Ishikawa (cell line): ENCODE measurements at regions not wholly inside any gene's neighbourhood (a gene's known extent, or its start where the extent isn't known, plus 50 kb on each side); places are given as distances from the start of the nearest gene placed in this dataset.

Source experiments
- CEBPB ChIP-seq: IDR thresholded peaks from 2 replicates; pipeline ENCODE4 v1.6.1; 2012
- CREB1 ChIP-seq: IDR thresholded peaks from 2 replicates; pipeline ENCODE4 v1.6.1; 2012; ENCODE audit warnings: low read depth
- EGR1 ChIP-seq: IDR thresholded peaks from 2 replicates; pipeline ENCODE4 v1.6.1; 2012
- EP300 ChIP-seq: IDR thresholded peaks from 2 replicates; pipeline ENCODE4 v1.6.1; 2012; ENCODE audit warnings: borderline replicate concordance
- FOXM1 ChIP-seq: IDR thresholded peaks from 2 replicates; pipeline ENCODE4 v1.6.1; 2012; ENCODE audit warnings: low read depth, borderline replicate concordance
- MAX ChIP-seq: IDR thresholded peaks from 2 replicates; pipeline ENCODE4 v1.6.1; 2012
- RAD21 ChIP-seq: IDR thresholded peaks from 2 replicates; pipeline ENCODE4 v1.6.1; 2012; ENCODE audit warnings: low read depth
- REST ChIP-seq: IDR thresholded peaks from 2 replicates; pipeline ENCODE4 v1.6.1; 2012; ENCODE audit warnings: low read depth, mild to moderate bottlenecking
- TAF1 ChIP-seq: IDR thresholded peaks from 2 replicates; pipeline ENCODE4 v1.6.1; 2012; ENCODE audit warnings: low read depth, mild to moderate bottlenecking
- TCF12 ChIP-seq: IDR thresholded peaks from 2 replicates; pipeline ENCODE4 v1.6.1; 2012; ENCODE audit warnings: low read depth
- TEAD4 ChIP-seq: IDR thresholded peaks from 2 replicates; pipeline ENCODE4 v1.6.1; 2012
- USF1 ChIP-seq: IDR thresholded peaks from 2 replicates; pipeline ENCODE4 v1.6.1; 2012
- YY1 ChIP-seq: IDR thresholded peaks from 2 replicates; pipeline ENCODE4 v1.6.1; 2012; ENCODE audit warnings: low read depth
- ZBTB7A ChIP-seq: IDR thresholded peaks from 2 replicates; pipeline ENCODE4 v1.6.1; 2012; ENCODE audit warnings: low read depth

GRCh38 chr6:88358846-88359245 is 192.7 kb upstream of the CNR1 start:
- TF ChIP-seq ZBTB7A (no peak), EP300 (no peak), TAF1 (no peak), USF1 (no peak), REST (no peak), CEBPB (no peak), MAX (no peak), CREB1 (no peak), YY1 (no peak), TCF12 (no peak), RAD21 (no peak), FOXM1 (no peak), EGR1 (no peak), TEAD4 (no peak)
